A673 (cell line): ENCODE measurements at regions not wholly inside any gene's neighbourhood (a gene's known extent, or its start where the extent isn't known, plus 50 kb on each side); places are given as distances from the start of the nearest gene placed in this dataset.

Experiments used
- EZH2 ChIP-seq: fragments of 200-600 bp; sonication (generic); IDR thresholded peaks from 2 replicates; pipeline ENCODE4 v1.6.1; 2017; ENCODE audit warnings: borderline replicate concordance, low read depth, mild to moderate bottlenecking, mixed read lengths, antibody characterized with exemption, low read length; ENCODE audit not compliant: poor library complexity, severe bottlenecking
- TF ChIP-seq, protein P1 (sequence below): fragments of 300-800, 200-600 bp; sonication (generic); conservative IDR thresholded peaks from 2 replicates; pipeline ENCODE4 v1.5.1; 2017; ENCODE audit warnings: low read depth, mild to moderate bottlenecking, antibody characterized with exemption, low read length, moderate library complexity, mixed read lengths

DNA sequence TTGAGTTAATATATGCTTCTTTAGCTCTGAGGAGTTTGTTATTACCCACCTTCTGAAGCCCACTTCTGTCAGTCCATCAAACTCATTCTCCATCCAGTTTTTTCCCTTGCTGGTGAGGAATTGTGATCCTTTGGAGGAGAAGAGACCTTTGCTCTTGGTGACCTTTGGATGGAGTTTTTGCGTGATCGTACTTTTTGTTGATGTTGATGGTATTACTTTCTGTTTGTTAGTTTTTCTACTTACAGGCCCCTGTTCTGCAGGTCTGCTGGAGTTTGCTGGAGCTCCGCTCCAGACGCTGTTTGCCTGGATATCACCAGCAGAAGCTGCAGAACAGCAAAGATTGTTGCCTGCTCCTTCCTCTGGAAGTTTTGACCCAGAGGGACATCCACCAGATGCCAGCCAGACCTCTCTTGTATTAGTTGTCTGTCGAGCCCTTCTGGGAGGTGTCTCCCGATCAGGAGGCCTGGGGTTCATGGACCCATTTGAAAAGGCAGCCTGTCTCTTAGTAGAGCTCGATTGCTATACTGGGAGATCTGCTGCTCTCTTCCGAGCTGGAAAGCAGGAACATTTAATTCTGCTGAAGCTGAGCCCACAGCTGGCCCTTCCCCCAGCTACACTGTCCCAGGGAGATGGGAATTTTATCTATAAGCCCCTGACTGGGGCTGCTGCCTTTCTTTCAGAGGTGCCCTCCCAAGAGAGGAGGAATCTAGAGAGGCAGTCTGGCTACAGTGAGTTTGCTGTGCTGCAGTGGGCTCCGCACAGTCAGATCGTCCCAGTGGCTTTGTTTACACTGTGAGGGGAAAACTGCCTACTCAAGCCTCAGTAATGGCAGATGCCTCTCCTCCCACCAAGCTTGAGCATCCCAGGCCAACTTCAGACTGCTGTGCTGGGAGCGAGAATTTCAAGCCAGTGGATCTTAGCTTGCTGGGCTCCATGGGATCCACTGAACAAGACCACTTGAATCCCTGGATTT, 445.5 kb downstream of the MAN2A1 start:
- TF ChIP-seq, protein P1, sequence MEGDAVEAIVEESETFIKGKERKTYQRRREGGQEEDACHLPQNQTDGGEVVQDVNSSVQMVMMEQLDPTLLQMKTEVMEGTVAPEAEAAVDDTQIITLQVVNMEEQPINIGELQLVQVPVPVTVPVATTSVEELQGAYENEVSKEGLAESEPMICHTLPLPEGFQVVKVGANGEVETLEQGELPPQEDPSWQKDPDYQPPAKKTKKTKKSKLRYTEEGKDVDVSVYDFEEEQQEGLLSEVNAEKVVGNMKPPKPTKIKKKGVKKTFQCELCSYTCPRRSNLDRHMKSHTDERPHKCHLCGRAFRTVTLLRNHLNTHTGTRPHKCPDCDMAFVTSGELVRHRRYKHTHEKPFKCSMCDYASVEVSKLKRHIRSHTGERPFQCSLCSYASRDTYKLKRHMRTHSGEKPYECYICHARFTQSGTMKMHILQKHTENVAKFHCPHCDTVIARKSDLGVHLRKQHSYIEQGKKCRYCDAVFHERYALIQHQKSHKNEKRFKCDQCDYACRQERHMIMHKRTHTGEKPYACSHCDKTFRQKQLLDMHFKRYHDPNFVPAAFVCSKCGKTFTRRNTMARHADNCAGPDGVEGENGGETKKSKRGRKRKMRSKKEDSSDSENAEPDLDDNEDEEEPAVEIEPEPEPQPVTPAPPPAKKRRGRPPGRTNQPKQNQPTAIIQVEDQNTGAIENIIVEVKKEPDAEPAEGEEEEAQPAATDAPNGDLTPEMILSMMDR, result no peak
- TF ChIP-seq EZH2, result no peak
